Activated CD8-positive, alpha-beta memory T cell treated with anti-CD3 and anti-CD28 coated beads for 24 hours (primary cell): ENCODE measurements at regions not wholly inside any gene's neighbourhood (a gene's known extent, or its start where the extent isn't known, plus 50 kb on each side); places are given as distances from the start of the nearest gene placed in this dataset.
"Not testable (repeated sequence)": the region's sequence is repeated elsewhere in the genome, so short reads cannot be mapped to it uniquely, and the experiment has no call there.

ENCODE experiments used
- DNase-seq: peaks from one replicate; pipeline ENCODE4 v3.0.0-alpha.2; 2020

DNA sequence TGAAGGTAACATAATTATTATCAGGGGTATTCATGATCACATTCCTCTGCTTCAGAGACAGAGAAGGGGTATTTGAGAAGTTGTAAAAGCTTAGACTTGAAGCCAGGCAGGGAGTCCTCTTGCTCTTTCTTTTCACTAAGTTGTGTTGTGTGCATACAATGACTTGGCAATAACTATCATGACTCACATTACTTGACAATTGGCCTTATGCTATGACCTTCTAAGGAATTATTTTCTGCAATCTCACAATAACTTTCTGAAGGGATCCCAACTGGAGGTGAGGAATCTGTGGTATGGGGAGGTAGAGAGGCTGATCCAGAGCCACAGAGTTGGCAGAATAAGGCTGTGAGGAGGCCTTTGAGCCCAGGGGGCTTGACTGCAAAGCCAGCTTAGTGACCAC is 622.3 kb downstream of the MTRR start:
- DNase-seq, result no peak

DNA sequence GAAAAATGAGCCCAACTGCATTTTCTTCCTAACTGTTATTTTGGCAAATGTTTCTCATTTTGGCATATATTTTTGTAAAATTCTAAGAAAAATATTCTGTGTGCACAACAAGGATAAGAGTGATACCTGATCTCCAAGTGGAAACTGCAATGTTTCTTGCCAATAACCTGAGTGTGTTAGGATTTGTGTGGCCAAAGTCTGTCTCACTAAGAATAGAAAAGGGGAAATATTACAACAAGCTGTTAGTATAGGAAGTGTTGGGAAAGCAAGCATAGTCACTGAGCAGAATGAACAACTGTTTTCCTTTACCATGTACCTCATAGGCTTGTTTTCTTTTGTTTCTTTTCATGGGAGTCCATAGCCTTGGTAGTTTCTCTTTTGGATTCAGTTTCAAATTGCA is 624.2 kb downstream of the MTRR start:
- no peak for DNase-seq

DNA sequence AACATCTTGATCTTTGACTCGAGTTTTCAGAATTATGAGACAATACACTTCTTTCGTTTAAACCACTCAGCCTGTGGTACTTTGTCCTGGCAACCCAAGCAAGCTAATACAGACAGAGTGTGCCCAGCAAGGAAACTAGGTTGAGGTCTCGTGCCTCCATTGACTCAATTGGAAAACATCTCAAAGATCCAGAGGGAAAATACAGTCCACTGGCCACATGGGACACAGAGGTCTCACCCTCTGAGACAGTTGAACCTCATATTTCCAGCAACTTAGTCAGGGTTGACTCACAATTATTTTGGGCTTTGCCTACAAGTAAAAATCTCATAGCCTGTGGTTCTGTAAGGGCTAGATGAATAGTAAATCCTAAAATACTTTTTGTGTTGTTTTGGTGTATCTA is 631.5 kb downstream of the MTRR start:
- DNase-seq, result no peak

DNA sequence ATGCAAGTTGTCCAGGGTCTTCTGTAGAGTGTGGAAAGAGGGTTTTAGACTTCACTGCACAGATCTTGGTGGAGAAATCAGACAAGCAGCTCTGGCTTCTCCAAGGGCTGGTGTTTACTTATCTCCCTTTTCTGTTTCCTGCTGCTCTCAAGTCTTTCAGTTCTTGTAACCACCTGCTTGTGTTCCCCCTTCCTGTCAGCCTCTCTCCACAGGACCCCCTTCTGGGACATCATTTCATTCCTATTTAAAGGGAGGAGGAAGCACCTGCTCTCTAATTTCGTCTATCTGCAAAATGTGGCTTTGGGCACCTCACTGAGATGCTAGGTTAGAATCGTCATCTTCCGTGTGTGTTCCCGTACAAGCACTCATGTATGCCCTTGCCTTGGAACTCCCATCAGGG is 636.2 kb downstream of the MTRR start:
- no peak for DNase-seq

DNA sequence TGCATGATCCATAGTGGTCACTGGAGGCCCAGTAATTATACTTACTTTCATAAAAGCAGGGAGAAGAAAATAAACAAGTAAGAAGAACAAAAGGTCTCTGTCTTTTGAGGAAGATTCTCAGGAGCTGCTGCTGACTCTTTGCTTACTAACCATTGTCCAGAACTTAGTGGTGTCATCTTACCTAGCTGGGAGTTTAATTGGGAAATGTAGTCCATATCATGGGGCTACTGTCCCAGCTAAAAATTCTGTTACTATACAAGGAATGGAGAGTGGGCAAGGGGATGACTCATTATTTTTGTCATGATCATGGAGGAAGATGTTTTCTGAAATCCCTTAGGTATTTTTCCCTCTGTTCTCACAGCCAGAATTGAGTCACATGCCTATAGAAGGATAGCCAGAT is 639.3 kb downstream of the MTRR start:
- DNase-seq, result no peak

DNA sequence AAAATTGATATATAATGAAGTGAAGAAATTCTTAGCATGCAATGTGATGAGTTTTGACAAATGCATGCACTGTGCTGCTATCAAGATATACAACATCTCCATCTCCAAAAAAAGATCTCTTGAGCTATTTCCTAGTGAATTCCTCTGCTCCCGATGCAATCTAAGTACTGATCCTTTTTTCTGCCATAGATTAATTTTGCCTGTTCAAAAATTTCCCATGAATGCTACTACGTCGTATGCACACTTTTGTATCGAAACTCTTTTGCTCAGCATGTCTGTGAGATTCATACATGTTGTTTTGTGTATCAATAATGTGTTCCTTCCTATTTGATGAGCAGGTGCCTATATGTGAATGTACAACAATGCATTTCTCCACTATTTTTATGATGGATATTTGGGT is 647.4 kb downstream of the MTRR start:
- no peak for DNase-seq

DNA sequence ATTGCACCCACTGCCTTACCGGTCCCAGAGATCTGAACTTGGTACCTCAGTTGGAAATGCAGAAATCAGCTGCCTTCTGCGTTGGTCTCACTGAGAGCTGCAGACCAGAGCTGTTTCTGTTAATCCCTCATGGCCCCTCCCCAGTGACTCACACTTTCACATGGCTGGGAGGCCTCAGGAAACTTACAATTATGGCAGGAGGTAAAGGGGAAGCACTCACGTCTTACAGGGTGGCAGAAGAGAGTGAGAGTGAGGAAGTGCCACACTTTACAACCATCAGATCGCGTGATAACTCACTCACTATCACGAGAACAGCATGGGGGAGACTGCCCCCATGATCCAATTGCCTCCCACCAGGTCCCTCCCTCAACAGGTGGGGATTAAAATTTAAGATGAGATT is 648.5 kb downstream of the MTRR start:
- DNase-seq, result no peak

DNA sequence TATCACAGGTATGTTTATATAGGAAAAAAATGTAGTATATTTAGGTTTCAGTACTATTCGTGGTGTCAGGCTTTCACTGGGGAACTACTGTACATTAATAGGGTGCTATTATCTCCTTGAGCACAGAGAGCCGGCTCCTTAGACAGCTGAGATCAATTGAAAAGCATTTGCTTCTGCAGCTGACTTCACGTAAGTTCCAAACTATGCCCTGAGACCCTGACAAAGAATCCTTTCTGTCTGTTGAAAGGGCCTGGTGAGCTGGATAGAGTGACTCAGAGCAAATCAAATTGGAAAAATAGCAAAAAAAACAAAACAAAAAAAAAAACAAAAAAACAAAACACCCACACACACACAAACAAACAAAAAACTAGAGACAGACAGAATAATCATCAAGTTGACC is 652.0 kb downstream of the MTRR start:
- DNase-seq, result no peak

DNA sequence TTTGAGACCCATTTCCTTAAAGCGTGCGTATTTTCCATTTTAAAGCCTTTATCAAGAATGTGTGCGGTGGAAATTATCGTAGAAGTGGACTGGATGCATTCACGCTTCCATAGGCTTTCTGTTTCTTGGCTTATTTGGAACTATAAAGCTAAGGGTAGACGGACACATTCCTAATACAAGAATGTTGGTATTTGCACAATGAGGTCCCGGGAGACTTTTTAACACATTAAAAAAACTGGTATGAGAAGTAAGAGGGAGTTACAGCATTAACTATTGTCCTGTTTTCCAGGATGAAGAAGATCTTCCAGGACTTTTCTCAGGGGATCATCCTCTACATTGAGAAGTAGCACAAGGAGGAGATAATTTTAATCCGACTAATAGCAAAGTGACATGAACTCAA is 653.0 kb downstream of the MTRR start:
- DNase-seq, result no peak

DNA sequence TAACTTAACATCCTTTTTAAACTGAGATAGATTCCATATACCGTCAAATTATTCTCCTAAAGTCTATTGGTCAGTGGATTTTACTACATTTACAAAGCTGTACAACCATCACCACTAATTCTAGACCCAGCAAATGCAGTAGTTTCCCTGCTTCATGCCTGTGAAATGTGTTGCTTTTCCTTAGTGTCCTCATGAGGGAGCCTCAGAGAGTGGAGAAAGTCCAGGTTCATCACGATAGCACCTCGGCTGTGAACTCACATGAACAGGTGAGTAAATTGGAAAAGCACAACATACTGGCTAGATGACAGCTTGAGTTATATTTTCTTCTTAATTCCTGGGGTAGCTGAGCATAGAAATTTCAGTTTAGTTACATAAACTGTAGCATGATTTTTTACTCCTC is 653.7 kb downstream of the MTRR start:
- DNase-seq, result no peak

DNA sequence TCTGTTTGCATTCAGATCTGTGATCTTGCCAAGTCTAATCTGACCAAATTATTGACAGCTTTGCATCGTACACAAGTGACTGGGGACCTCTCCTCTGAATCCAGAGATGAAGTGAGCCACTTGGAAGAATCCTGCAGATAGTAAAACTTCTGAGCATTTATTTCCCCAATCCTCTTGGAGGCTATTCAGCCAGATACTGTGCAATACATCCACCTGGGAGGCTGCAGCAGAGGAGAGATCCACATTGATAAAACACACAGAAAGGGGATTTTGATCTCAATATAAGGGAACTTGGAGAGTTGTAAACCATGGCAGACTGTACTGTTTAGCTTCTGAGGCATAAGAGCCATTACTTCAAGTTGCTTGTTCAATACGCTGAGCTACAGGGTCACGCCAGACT is 654.6 kb downstream of the MTRR start:
- no peak for DNase-seq

DNA sequence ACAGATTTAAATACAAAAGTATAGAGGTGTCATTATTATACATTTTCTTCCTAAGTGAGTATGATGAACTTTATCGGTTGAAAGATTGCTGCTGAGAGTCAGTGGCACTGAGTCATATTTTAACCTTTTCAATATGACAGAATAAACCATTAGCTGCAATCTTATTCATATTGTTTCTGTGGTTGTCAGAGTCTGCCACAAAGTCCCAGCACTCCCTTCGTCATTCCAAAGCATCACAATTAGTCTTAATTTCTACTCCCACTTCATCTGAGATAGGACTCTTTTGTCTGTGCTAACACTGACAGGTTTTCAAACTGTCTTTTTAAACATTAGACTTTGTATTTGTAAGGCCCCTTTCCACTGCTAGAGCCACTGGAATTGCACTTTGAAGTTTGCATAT is 656.9 kb downstream of the MTRR start:
- no peak for DNase-seq

DNA sequence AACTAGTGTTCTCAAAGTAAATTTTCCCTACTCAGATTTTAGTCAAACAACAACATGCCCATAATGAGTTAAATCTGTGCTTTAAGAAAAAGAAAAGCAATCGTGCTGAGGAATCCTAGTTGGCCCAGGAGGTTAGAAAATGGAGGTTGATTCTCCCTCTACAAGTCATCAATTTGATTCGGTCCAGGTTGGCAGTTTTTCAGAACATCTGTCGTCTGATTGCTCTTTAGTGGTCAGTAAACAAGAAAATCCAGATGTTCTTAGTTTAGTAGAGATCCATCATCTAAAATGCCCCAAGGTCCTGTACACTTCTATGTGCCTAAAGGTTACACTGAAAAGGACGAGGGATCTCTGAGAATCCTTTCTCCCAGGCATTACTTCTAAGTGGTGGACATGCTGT is 659.2 kb downstream of the MTRR start:
- no peak for DNase-seq

DNA sequence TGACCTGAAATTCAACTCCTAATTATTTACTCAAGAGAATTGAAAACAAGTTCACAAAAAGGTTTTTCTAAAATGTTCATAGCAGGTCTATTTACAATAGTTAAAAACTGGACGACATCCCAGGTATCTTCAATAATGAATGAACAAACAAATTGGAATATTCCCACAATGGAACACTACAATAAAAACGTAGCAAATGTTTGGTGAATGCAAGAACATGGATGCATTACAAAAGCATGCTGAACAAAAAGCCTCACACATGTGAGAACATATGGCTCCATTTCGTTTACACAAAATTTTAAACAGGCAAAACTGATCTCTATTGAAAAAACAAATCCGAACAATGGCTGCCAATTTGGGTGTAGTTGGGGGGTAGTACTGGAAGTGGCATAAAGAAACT is 669.9 kb downstream of the MTRR start:
- no peak for DNase-seq

DNA sequence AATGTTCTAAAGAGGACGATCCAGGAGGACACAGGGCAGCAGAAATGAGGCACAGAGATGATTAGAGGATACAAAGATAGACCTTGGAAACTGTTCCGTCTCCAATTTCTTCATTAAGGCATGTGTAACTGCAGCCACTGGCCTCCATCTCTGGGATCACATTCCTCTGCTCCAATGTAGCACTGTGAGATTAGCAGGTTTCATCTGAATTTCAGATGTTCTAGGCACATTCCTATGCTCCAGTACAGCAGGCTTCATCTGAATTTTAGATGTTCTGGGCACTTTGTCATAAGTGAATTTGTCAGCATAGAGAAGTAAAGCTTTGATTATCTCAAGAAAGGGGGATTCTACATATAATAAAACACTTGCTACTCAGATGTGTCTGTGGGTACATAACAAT is 671.4 kb downstream of the MTRR start:
- no peak for DNase-seq

DNA sequence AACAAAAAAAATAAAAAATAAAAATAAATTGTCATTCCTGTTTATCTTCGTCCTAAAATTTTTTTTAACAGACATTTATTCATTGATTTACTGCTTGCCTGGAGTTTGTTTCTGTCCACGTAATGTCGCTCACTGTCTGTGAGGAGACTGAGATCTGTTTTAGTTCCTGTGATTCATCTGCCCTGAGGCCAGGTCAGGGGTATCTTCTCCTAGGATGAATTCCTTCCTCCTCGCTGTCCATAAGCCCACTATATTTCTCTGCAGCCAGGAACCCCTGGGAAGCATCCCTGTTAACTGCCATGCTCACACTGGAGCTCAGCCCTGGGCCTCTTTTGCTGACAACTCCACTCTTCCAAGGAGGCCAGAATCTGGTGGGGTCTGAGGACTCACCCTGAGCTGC is 682.0 kb downstream of the MTRR start:
- DNase-seq, result no peak

DNA sequence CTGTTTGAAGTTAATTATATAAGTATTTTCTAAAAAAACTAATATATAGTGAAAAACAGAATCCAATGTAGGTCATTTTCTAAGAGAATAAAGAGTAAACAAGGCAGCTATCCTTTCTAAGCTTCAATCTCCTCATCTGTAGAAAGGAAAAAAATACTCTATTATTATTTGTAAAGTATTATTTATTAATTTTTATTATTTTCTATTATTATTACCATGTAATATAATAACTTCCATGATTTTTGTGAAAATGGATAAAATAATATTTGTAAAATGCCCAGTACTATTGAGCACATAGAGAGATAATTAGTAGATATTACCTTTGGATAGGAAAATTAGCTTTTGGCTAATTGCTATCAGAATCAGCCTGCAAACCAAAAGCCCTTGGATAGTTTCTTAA is 684.4 kb downstream of the MTRR start:
- no peak for DNase-seq

DNA sequence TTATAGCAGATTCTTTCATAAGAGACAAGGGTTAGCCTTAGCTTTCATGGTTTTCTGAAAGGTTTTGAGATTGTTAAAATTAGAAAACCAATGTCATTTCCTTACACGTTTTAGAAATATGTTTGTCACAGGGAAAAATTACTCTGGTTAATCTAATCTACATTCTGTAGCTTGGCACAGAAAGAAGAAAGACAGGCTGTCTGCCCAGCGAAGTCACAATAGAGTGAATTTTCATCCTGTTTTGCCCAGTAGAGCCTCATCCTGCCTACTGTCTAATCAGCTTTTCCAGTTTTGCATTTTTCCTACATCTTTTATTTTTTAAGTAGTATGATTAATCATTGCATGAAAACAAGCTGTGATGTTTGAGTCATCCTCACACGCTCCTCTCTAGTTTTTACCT is 688.8 kb downstream of the MTRR start:
- no peak for DNase-seq

DNA sequence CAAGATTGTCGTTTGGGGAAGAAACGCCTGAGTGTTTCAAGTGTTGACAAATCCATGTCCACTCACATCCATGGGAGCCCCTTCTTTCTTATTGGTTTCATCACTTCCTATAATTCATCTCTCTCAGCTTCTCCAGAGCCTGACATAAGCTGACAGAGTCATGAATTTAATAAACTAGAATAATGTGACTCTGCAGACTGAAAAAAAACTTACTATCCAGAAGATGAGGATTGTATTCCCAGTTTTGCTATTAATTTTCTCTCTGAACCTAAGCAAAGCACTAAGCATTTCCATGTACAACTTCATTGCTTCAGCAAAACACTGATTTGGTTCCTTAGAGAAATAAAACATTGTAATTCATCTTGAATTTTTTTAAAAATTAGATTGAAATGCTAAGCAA is 691.8 kb downstream of the MTRR start:
- no peak for DNase-seq

DNA sequence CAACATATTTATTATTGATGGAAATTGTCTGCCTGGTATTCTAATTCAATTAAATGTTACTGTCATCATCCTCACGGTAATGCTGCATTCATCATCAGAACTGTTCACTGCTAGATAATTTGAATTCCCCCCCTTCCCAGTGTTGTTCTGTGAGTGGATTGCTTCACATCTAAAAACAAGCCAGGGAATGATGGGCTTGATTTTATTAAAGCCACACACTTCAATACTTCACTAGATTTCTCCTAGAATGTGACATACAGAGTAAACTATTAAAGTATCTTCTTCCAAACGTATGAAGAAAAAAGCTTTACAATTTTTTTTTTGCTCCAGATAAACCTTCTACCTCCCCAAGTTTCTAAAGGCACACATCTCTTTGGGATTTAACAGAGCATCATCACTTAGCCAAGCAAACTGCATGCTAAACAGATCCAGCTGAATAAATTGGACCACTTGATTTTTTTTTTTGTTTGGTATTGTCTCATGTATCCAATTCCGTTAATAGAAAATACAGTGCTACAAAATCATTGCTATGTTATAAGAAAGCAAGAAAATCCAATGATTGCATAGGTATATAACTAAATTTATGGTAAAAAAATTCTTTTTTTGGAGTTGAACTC is 692.4 kb downstream of the MTRR start:
- no peak for DNase-seq

DNA sequence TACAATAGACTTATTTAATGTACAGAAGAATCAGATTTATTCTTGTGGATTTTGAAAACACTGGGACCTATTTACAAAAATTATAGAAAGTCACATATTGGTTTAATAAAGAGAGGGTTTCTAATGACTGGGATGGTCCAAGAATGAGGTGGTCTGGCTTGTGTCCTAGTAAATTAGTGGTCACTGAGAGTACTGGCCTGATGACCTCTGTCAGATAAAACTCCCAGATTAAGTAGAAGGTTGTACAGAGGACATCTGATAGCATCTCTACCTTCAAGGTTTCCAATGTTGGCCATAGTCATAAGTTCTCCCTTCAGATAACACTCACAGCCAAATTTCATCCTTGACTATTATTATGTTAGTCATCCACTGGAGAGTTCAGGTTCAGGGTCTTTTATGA is 692.9 kb downstream of the MTRR start:
- no peak for DNase-seq

DNA sequence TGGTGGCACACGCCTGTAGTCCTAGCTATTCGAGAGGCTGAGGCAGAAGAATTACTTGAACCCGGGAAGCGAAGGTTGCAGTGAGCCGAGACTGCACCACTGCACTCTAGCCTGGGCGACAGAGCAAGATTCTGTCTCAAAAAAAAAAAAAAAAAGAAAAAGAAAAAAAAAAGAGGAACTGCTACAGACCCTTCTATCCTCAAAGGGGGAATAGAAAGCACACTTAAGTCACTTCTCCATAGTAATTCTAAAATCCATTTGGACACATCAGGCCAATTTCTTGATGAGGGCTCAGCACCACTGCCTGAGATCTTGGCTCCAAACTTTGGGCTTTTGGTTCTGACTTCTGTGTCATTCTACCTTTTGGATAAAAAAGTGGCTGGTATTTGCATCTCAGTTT is 694.6 kb downstream of the MTRR start:
- DNase-seq, result not testable (repeated sequence)

DNA sequence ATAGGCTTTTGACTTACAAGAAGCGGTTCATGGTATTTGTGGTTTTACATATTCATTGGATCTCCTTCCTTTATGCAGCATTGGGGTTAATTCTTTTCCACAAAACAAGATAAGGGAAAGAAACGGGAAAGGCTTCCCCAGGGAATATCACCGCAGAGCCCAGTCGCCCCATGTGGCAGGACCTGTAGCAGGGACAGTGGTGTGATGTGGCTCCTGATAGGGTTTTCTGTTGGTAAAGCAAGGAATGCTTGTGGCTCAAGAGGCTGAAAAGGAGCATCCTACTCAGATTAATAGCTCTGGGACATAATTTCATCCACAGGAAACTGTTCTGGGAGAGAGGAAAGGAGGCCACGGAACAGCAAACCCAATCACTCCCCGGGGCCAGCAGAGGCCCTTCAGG is 699.9 kb downstream of the MTRR start:
- DNase-seq, result no peak

DNA sequence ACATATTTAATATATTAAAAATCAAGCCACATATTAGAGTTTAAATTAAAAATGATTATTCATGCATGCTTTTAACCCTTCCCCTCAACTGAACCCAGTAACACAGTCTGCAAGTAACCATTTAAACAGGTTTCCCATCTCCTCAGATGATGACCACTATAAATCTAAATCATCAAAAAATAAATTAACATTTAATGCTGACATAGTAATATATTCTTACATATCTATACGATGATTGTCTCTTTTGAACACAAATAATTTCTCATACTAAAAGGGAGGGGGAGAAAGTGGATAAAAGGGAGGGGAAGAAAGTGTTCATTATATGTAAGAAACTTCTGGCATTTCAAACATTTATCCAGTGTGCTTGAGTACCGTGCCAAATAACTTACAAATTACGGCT is 701.6 kb downstream of the MTRR start:
- DNase-seq, result no peak

DNA sequence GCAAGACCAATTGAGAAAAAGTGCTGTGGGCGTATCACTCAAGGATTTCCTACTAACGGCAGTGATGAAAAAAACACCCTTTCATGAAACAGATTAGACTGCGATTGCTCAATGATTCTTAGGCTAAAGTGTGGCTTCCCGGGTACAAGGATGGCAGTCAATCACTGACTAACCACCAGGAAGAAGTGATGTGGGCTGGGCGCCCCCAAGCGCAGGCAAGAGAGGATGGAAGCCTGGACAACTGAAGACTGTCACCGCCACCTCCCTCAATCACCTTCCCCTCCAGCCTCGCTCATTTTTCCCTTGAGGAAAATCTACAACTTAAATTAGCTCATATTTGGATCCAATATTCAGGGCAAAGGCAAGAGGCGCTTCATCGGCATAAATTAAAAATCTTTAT is 707.2 kb downstream of the MTRR start:
- no peak for DNase-seq

DNA sequence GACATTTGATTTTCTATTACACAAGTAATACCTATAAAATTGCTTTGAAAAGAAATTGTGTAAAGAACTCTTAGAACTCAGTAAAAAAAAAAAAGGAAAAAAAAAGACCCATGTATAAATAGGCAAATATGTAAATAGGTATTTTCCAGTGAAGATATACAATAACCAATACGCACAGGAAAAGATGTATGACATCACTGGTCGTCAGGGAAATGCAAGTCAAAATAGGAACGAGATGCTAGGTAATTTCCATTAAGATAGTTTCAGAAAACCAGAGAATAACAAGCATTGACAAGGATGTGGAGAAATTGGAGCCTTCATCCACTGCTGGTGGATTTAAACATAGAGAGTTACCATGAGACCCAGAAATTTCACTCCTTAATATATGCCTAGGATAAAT is 708.8 kb downstream of the MTRR start:
- no peak for DNase-seq
